H1 (cell line): ENCODE measurements at regions not wholly inside any gene's neighbourhood (a gene's known extent, or its start where the extent isn't known, plus 50 kb on each side); places are given as distances from the start of the nearest gene placed in this dataset.
A peak's percentile ranks its signal among the peaks of the same experiment; 100 is the strongest.

ENCODE experiments used
- CTCF ChIA-PET: fragments of 300-600 bp; sonication (Branson Sonifier 250); formaldehyde crosslinking; loops from one replicate; lab custom pipeline; 2021; ENCODE audit not compliant: partially characterized antibody; lab: Charles Lee
- POLR2A ChIA-PET: fragments of 300-600 bp; sonication (Branson Sonifier 250); formaldehyde crosslinking; loops from one replicate; lab custom pipeline; 2021; ENCODE audit warnings: inconsistent platforms; ENCODE audit not compliant: partially characterized antibody; lab: Charles Lee
- DNase-seq, 2 experiments: peaks; one replicate each; pipeline versions ENCODE4 v3.0.0 to v3.0.0-alpha.2; 2010 to 2022; ENCODE audit warnings: low spot score in 2 of 2, low read depth in 1 of 2, mixed read lengths in 1 of 2
- FAIRE-seq: peaks from 2 replicates; lab custom pipeline; 2011; peaks lifted over from hg19 to GRCh38; lab: Jason Lieb, UNC
- H2AFZ ChIP-seq: 2 replicates; pipeline ENCODE4 v1.8.1; 2012; ENCODE audit warnings: low read length, inconsistent platforms
- H2AK5ac ChIP-seq: 2 replicates; pipeline ENCODE4 v1.6.1; 2013; ENCODE audit warnings: low read depth, low read length
- H2BK120ac ChIP-seq: replicated peaks from 2 replicates; pipeline ENCODE3; 2013; ENCODE audit warnings: low read depth, low read length, inconsistent platforms
- H2BK12ac ChIP-seq: 2 replicates; pipeline ENCODE4 v1.6.1; 2013; ENCODE audit warnings: low read depth, low read length
- H2BK15ac ChIP-seq: 2 replicates; pipeline ENCODE4 v1.6.1; 2013; ENCODE audit warnings: low read length
- H2BK20ac ChIP-seq: 2 replicates; pipeline ENCODE4 v1.6.1; 2013; ENCODE audit warnings: low read length
- H2BK5ac ChIP-seq: 2 replicates; pipeline ENCODE4 v1.6.1; 2013; ENCODE audit warnings: low read depth, low read length
- H3K14ac ChIP-seq: 2 replicates; pipeline ENCODE4 v1.6.1; 2013; ENCODE audit warnings: inconsistent platforms; ENCODE audit not compliant: insufficient read length
- H3K18ac ChIP-seq: 2 replicates; pipeline ENCODE4 v1.6.1; 2013; ENCODE audit warnings: low read length; ENCODE audit errors: extremely low read depth
- H3K23ac ChIP-seq: 2 replicates; pipeline ENCODE4 v1.6.1; 2013; ENCODE audit warnings: inconsistent platforms; ENCODE audit not compliant: insufficient read length
- H3K23me2 ChIP-seq: 2 replicates; pipeline ENCODE4 v1.6.1; 2013; ENCODE audit warnings: low read depth, low read length
- H3K27ac ChIP-seq: 2 replicates; pipeline ENCODE4 v1.6.1; 2011; ENCODE audit warnings: low read depth, low read length, inconsistent platforms
- H3K27me3 ChIP-seq, 4 experiments: replicated peaks in 1 of 4; 1 replicate in 1 of 4; 2 replicates in 3 of 4; pipeline versions ENCODE4 v1.6.1 to v1.8.1; 2011 to 2013; ENCODE audit warnings: low read length in 3 of 4, mild to moderate bottlenecking in 3 of 4, inconsistent platforms in 2 of 4, mixed read lengths in 2 of 4, moderate library complexity in 1 of 4; ENCODE audit not compliant: control insufficient read depth in 3 of 4, insufficient read depth in 3 of 4; ENCODE audit errors: extremely low read depth in 1 of 4
- H3K36me3 ChIP-seq, 4 experiments: 2 replicates each; pipeline versions ENCODE4 v1.6.1 to v1.8.1; 2011 to 2013; ENCODE audit warnings: mild to moderate bottlenecking in 4 of 4, low read length in 3 of 4, moderate library complexity in 2 of 4, control low read depth in 1 of 4, inconsistent platforms in 1 of 4; ENCODE audit not compliant: insufficient read depth in 4 of 4, control insufficient read depth in 2 of 4
- H3K4ac ChIP-seq: replicated peaks from 2 replicates; pipeline ENCODE3; 2013; ENCODE audit warnings: low read length, low read depth, mixed read lengths, inconsistent platforms; ENCODE audit not compliant: insufficient read length
- H3K4me1 ChIP-seq, 4 experiments: replicated peaks in 1 of 4; 1 replicate in 1 of 4; 2 replicates in 3 of 4; pipeline versions ENCODE4 v1.6.1 to v1.8.1; 2011 to 2013; ENCODE audit warnings: low read length in 3 of 4, inconsistent platforms in 2 of 4, mixed read lengths in 1 of 4; ENCODE audit not compliant: insufficient read depth in 4 of 4, control insufficient read depth in 3 of 4
- H3K4me2 ChIP-seq, 2 experiments: 2 replicates each; pipeline versions ENCODE4 v1.6.1 to v1.8.1; 2011 to 2013; ENCODE audit warnings: low read depth in 2 of 2, low read length in 2 of 2, control low read depth in 1 of 2, inconsistent platforms in 1 of 2, mild to moderate bottlenecking in 1 of 2; ENCODE audit not compliant: insufficient read depth in 1 of 2
- H3K4me3 ChIP-seq, 4 experiments: fragments of 200-600, 300-600 bp in 1 of 4; sonication (generic), shearing (Covaris generic), sonication (Bioruptor Twin) in 1 of 4; 2 replicates each; pipeline versions ENCODE4 v1.5.1 to v1.8.1; 2011 to 2016; ENCODE audit warnings: low read length in 4 of 4, low read depth in 3 of 4, control low read depth in 2 of 4, inconsistent platforms in 2 of 4, mild to moderate bottlenecking in 2 of 4, mixed read lengths in 1 of 4, moderate library complexity in 1 of 4; ENCODE audit not compliant: insufficient read depth in 2 of 4; ENCODE audit errors: extremely low read depth in 1 of 4
- H3K56ac ChIP-seq: replicated peaks from 2 replicates; pipeline ENCODE3; 2013; ENCODE audit warnings: low read depth, mild to moderate bottlenecking, mixed read lengths, low read length, inconsistent platforms; ENCODE audit not compliant: insufficient read length
- H3K79me1 ChIP-seq: 2 replicates; pipeline ENCODE4 v1.6.1; 2013; ENCODE audit warnings: low read depth, low read length, control low read depth
- H3K79me2 ChIP-seq, 2 experiments: 2 replicates each; pipeline versions ENCODE4 v1.6.1 to v1.8.1; 2012 to 2013; ENCODE audit warnings: low read length in 2 of 2, mild to moderate bottlenecking in 2 of 2, inconsistent platforms in 1 of 2; ENCODE audit not compliant: insufficient read depth in 2 of 2, control insufficient read depth in 1 of 2
- H3K9ac ChIP-seq, 4 experiments: replicated peaks in 1 of 4; 1 replicate in 1 of 4; 2 replicates in 3 of 4; pipeline versions ENCODE4 v1.6.1 to v1.8.1; 2011 to 2013; ENCODE audit warnings: low read depth in 3 of 4, low read length in 3 of 4, control low read depth in 2 of 4, mild to moderate bottlenecking in 2 of 4, moderate library complexity in 2 of 4, inconsistent platforms in 1 of 4; ENCODE audit errors: extremely low read depth in 1 of 4
- H3K9me3 ChIP-seq, 2 experiments: 2 replicates each; pipeline versions ENCODE4 v1.6.1 to v1.8.1; 2012 to 2013; ENCODE audit warnings: mild to moderate bottlenecking in 2 of 2, moderate library complexity in 2 of 2, control low read depth in 1 of 2, inconsistent platforms in 1 of 2, low read depth in 1 of 2, low read length in 1 of 2, mixed read lengths in 1 of 2; ENCODE audit not compliant: insufficient read depth in 2 of 2
- H4K20me1 ChIP-seq, 2 experiments: replicated peaks in 1 of 2; 2 replicates each; pipeline versions ENCODE3 to v1.8.1; 2011 to 2013; ENCODE audit warnings: inconsistent platforms in 2 of 2, low read length in 2 of 2, mild to moderate bottlenecking in 1 of 2; ENCODE audit not compliant: insufficient read depth in 2 of 2, control insufficient read depth in 1 of 2
- H4K5ac ChIP-seq: 2 replicates; pipeline ENCODE4 v1.6.1; 2013; ENCODE audit warnings: low read length, low read depth, mixed read lengths, inconsistent platforms; ENCODE audit not compliant: insufficient read length
- H4K8ac ChIP-seq: 2 replicates; pipeline ENCODE4 v1.8.0; 2013; ENCODE audit warnings: mild to moderate bottlenecking, moderate library complexity, low read length, inconsistent platforms; ENCODE audit not compliant: insufficient read depth; ENCODE audit errors: extremely low read depth
- H4K91ac ChIP-seq: replicated peaks from 2 replicates; pipeline ENCODE3; 2013; ENCODE audit warnings: low read length, mixed read lengths, inconsistent platforms; ENCODE audit not compliant: insufficient read length
- ATF3 ChIP-seq: IDR thresholded peaks from 2 replicates; pipeline ENCODE4 v1.6.1; 2011; ENCODE audit warnings: low read depth, mild to moderate bottlenecking, low read length; ENCODE audit not compliant: insufficient read depth
- JUND ChIP-seq: IDR thresholded peaks from 2 replicates; pipeline ENCODE4 v1.6.1; 2011; ENCODE audit warnings: mild to moderate bottlenecking, improper control_type of control experiment, low read length
- POLR2AphosphoS5 ChIP-seq: IDR thresholded peaks from 2 replicates; pipeline ENCODE4 v1.6.1; 2011; ENCODE audit warnings: low read depth, low read length
- RAD21 ChIP-seq, 2 experiments: IDR thresholded peaks in 1 of 2; conservative IDR thresholded peaks in 1 of 2; 2 replicates each; pipeline ENCODE4 v1.6.1; 2011; ENCODE audit warnings: low read depth in 2 of 2, low read length in 2 of 2, improper control_type of control experiment in 1 of 2, inconsistent platforms in 1 of 2, mild to moderate bottlenecking in 1 of 2, moderate library complexity in 1 of 2
- RFX5 ChIP-seq: IDR thresholded peaks from 2 replicates; pipeline ENCODE4 v1.6.1; 2011; ENCODE audit warnings: low read depth, low read length, improper control_type of control experiment, borderline replicate concordance
- WGBS, 2 experiments: shearing (Covaris generic) in 1 of 2; methylation state at CpG; one replicate each; pipeline versions ENCODE4 v1.1.6 to v1.1.7; 2013 to 2015; ENCODE audit warnings: low lambda C conversion rate in 2 of 2, mixed read lengths in 2 of 2, inconsistent platforms in 1 of 2, low coverage in 1 of 2, missing lambda C conversion rate in 1 of 2; ENCODE audit not compliant: insufficient replicate concordance in 2 of 2, insufficient coverage in 1 of 2, insufficient read length in 1 of 2; ENCODE audit errors: extremely low coverage in 1 of 2, missing lambda C conversion rate in 1 of 2; 5-methylcytosine and 5-hydroxymethylcytosine counted together

GRCh38 chr6:15137086-15137485 lies 108.8 kb upstream of the JARID2 start:
- Histone ChIP-seq H3K4me2 (no peak overlapping the region), H2AFZ (peak overlapping the region; percentile 13; the same call in 1 of the 2 replicates), H2BK120ac (no peak overlapping the region), H3K79me2 (no peaks in the 10 kb centered on the region), H4K8ac (no peak overlapping the region), H3K23me2 (no peaks in the 10 kb centered on the region), H3K23ac (no peak overlapping the region), H3K27ac (no peak overlapping the region), H4K91ac (no peak overlapping the region), H4K20me1 (no peaks in the 10 kb centered on the region), H3K36me3 (no peaks in the 10 kb centered on the region), H2AK5ac (no peak overlapping the region), H3K27me3 (no peaks in the 10 kb centered on the region), H3K18ac (0 out of 2 replicates have a peak overlapping the region, but pooled peaks have one; percentile 63), H2BK5ac (no peak overlapping the region), H3K79me1 (no peaks in the 10 kb centered on the region), H3K56ac (no peak overlapping the region), H4K5ac (no peak overlapping the region), H3K4me1 (peaks cover 0 to 4% (median 0%) of the 10 kb centered on the region in 4 experiments; a peak in 2 of 7 replicates), H2BK15ac (no peak overlapping the region), H2BK20ac (peak overlapping the region; percentile 11; the same call in 1 of the 2 replicates), H3K9me3 (no peaks in the 10 kb centered on the region), H3K4ac (no peak overlapping the region), H3K9ac (no peak overlapping the region), H3K14ac (no peak overlapping the region), H2BK12ac (no peak overlapping the region), H3K4me3 (no peak overlapping the region)
- DNase-seq, result no peak
- WGBS, 2 experiments, result 94% methylated on average over 1 of the region's 1 CpG; no CpG with 5 or more reads in 1 of the 2 experiments
- TF ChIP-seq JUND (no peak), POLR2AphosphoS5 (no peak), ATF3 (no peak), RFX5 (no peak), RAD21 (IDR thresholded peaks at IDR 0.05 in 1 of 2, conservative IDR thresholded peaks at IDR 0.05 in 1 of 2; ENCODE audit: low read depth in 2 of 2, low read length in 2 of 2) (no peak)
- POLR2A ChIA-PET, result no interaction called here
- no peak for FAIRE-seq
- CTCF ChIA-PET, result interaction anchor here (0.6 kb wide), 1 partner anchor 9 kb away, joined by 3 read pairs; no protein-coding TSS in a partner anchor
